Liver (tissue), 3 donors: ENCODE measurements at regions not wholly inside any gene's neighbourhood (a gene's known extent, or its start where the extent isn't known, plus 50 kb on each side); places are given as distances from the start of the nearest gene placed in this dataset.

ENCODE experiments used
- CTCF ChIP-seq: fragments of 150-350 bp; IDR thresholded peaks from 2 replicates; pipeline ENCODE4 v1.5.1; 2017; ENCODE audit warnings: improper control_type of control experiment, low read depth, low read length; ENCODE audit not compliant: missing input control
- TAF1 ChIP-seq: conservative IDR thresholded peaks from 2 replicates; pipeline ENCODE4 v1.6.1; 2016; ENCODE audit warnings: antibody characterized with exemption, mild to moderate bottlenecking
- YY1 ChIP-seq: IDR thresholded peaks from 2 replicates; pipeline ENCODE4 v1.6.1; 2016; ENCODE audit warnings: antibody characterized with exemption, mild to moderate bottlenecking
- TF ChIP-seq, protein P1 (sequence below): IDR thresholded peaks from 2 replicates; pipeline ENCODE4 v1.6.1; 2016; ENCODE audit warnings: antibody characterized with exemption
- TF ChIP-seq, protein P2 (sequence below): IDR thresholded peaks from 2 replicates; pipeline ENCODE4 v1.6.1; 2016; ENCODE audit warnings: antibody characterized with exemption
- donor health status: healthy.
- donor health status: healthy.

DNA sequence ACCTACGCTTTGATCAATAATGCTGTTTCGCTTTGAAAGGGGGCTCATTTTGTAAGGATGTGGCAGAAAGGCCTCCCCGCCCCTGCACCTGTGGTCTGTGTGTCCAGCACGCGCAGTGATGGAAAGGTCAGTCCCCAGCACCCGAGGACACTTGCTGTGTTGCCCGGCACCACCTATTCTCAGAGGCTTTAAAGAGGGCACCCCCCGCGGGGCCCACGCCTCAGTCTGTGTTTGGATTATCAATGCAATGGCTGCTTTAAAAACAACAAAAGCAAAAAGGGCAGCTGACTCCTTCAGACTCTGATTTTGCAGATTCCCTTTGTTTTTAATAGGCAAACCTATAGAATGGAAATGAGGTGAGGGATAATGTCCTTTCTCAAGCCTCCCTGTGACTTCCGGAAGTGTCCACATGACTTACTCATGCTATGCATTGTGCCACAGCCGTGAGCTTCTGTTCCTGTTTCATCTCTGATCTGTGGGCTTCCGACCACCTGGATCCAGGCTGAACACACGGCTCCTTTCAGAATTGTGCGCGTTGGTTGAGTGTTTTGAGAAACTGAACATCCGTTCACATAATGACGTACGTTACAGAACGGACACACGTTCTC lies 416.2 kb downstream of the IRX2 start:
- TF ChIP-seq TAF1 (no peak), CTCF (no peak), YY1 (no peak)
- TF ChIP-seq, protein P1, sequence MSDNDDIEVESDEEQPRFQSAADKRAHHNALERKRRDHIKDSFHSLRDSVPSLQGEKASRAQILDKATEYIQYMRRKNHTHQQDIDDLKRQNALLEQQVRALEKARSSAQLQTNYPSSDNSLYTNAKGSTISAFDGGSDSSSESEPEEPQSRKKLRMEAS: no peak
- TF ChIP-seq, protein P2, sequence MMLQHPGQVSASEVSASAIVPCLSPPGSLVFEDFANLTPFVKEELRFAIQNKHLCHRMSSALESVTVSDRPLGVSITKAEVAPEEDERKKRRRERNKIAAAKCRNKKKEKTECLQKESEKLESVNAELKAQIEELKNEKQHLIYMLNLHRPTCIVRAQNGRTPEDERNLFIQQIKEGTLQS: no peak
